Neural cell (in vitro differentiated cells): ENCODE measurements at regions not wholly inside any gene's neighbourhood (a gene's known extent, or its start where the extent isn't known, plus 50 kb on each side); places are given as distances from the start of the nearest gene placed in this dataset.

Experiments used
- H2AFZ ChIP-seq: fragments of 200-600, 300-800 bp; sonication (generic), shearing (Covaris generic); 2 replicates; pipeline ENCODE4 v1.6.0; 2014; ENCODE audit warnings: low read depth, mild to moderate bottlenecking, antibody characterized with exemption, low read length, moderate library complexity
- H3F3A ChIP-seq: fragments of 200-600 bp; shearing (Covaris generic); 2 replicates; pipeline ENCODE4 v1.6.1; 2016; ENCODE audit warnings: mild to moderate bottlenecking, moderate library complexity, mixed read lengths, antibody characterized with exemption, low read length; ENCODE audit not compliant: insufficient read depth, poor library complexity, severe bottlenecking
- H3K27ac ChIP-seq: fragments of 200-600, 300-800 bp; sonication (generic), shearing (Covaris generic); 2 replicates; pipeline ENCODE4 v1.5.1; 2014; ENCODE audit warnings: mild to moderate bottlenecking, low read length, moderate library complexity
- H3K27me3 ChIP-seq: fragments of 300-800, 200-600 bp; sonication (generic), shearing (Covaris generic); 2 replicates; pipeline ENCODE4 v1.6.0; 2014; ENCODE audit warnings: mild to moderate bottlenecking, low read depth, low read length, moderate library complexity; ENCODE audit not compliant: insufficient read depth
- H3K36me3 ChIP-seq: fragments of 300-800, 200-600 bp; sonication (generic), shearing (Covaris generic); 2 replicates; pipeline ENCODE4 v1.5.1; 2014; ENCODE audit warnings: mild to moderate bottlenecking, antibody characterized with exemption, low read length, moderate library complexity; ENCODE audit not compliant: insufficient read depth
- H3K4me2 ChIP-seq: fragments of 300-800, 200-600 bp; sonication (generic), shearing (Covaris generic); 2 replicates; pipeline ENCODE4 v1.6.0; 2014; ENCODE audit warnings: mild to moderate bottlenecking, low read length
- H3K4me3 ChIP-seq: fragments of 300-800, 200-600 bp; sonication (generic), shearing (Covaris generic); 2 replicates; pipeline ENCODE4 v1.5.1; 2014; ENCODE audit warnings: mild to moderate bottlenecking, low read length, moderate library complexity
- H3K79me2 ChIP-seq: fragments of 200-600 bp; shearing (Covaris generic); replicated peaks from 2 replicates; pipeline ENCODE4 v1.6.0; 2014; ENCODE audit warnings: mild to moderate bottlenecking, low read length, moderate library complexity; ENCODE audit not compliant: insufficient read depth
- H3K9ac ChIP-seq: fragments of 300-800, 200-600 bp; sonication (generic), shearing (Covaris generic); 2 replicates; pipeline ENCODE4 v1.6.1; 2016; ENCODE audit warnings: mild to moderate bottlenecking, low read length, mixed read lengths
- H3K9me2 ChIP-seq: fragments of 200-600 bp; shearing (Covaris generic); 2 replicates; pipeline ENCODE4 v1.6.1; 2016; ENCODE audit warnings: mild to moderate bottlenecking, low read length, mixed read lengths; ENCODE audit not compliant: insufficient read depth
- H3K9me3 ChIP-seq: fragments of 200-600, 300-800 bp; sonication (generic), shearing (Covaris generic); 2 replicates; pipeline ENCODE4 v1.6.1; 2016; ENCODE audit warnings: mild to moderate bottlenecking, mixed run types, low read length, moderate library complexity, mixed read lengths
- H4K20me1 ChIP-seq: fragments of 200-600 bp; shearing (Covaris generic); 2 replicates; pipeline ENCODE4 v1.6.1; 2016; ENCODE audit warnings: mild to moderate bottlenecking, mixed run types; ENCODE audit not compliant: insufficient read depth
- CTCF ChIP-seq: fragments of 450-650 bp; IDR thresholded peaks from 2 replicates; pipeline ENCODE4 v1.5.1; 2014; ENCODE audit warnings: antibody characterized with exemption, mild to moderate bottlenecking, moderate library complexity; ENCODE audit not compliant: poor library complexity, severe bottlenecking
- EP300 ChIP-seq: fragments of 450-650 bp; conservative IDR thresholded peaks from 2 replicates; pipeline ENCODE4 v1.6.1; 2014; ENCODE audit warnings: antibody characterized with exemption, mild to moderate bottlenecking, moderate library complexity; ENCODE audit not compliant: poor library complexity, severe bottlenecking
- EZH2 ChIP-seq: fragments of 200-600, 300-800 bp; shearing (Covaris generic), sonication (generic); IDR thresholded peaks from 2 replicates; pipeline ENCODE4 v1.6.1; 2014; ENCODE audit warnings: antibody characterized with exemption, low read length, borderline replicate concordance, mild to moderate bottlenecking; ENCODE audit not compliant: insufficient read depth, poor library complexity, severe bottlenecking
- MXI1 ChIP-seq: fragments of 450-650 bp; conservative IDR thresholded peaks from 2 replicates; pipeline ENCODE4 v1.6.1; 2014; ENCODE audit warnings: antibody characterized with exemption, mild to moderate bottlenecking; ENCODE audit not compliant: poor library complexity, severe bottlenecking
- POLR2AphosphoS5 ChIP-seq: IDR thresholded peaks from 2 replicates; pipeline ENCODE4 v1.6.1; 2012
- RAD21 ChIP-seq: fragments of 450-650 bp; conservative IDR thresholded peaks from 2 replicates; pipeline ENCODE4 v1.6.1; 2014; ENCODE audit warnings: antibody characterized with exemption, mild to moderate bottlenecking, moderate library complexity
- REST ChIP-seq: IDR thresholded peaks from 2 replicates; pipeline ENCODE4 v1.6.1; 2012; ENCODE audit warnings: borderline replicate concordance
- SMC3 ChIP-seq: fragments of 450-650 bp; conservative IDR thresholded peaks from 2 replicates; pipeline ENCODE4 v1.6.1; 2014; ENCODE audit warnings: antibody characterized with exemption, mild to moderate bottlenecking, moderate library complexity; ENCODE audit not compliant: poor library complexity
- TAF1 ChIP-seq: IDR thresholded peaks from 2 replicates; pipeline ENCODE4 v1.6.1; 2012; ENCODE audit warnings: low read depth

- Histone ChIP-seq H3K36me3 (no peaks in the 10 kb centered on the region), H3K9me2 (no peaks in the 10 kb centered on the region), H3K4me2 (peak overlapping the region; percentile 36), H3K79me2 (no peaks in the 10 kb centered on the region), H2AFZ (no peak overlapping the region), H3K27me3 (no peaks in the 10 kb centered on the region), H3K9ac (no peak overlapping the region), H3K27ac (no peak overlapping the region), H3F3A (no peaks in the 10 kb centered on the region), H3K9me3 (no peaks in the 10 kb centered on the region), H3K4me3 (peak overlapping the region; percentile 40), H4K20me1 (no peaks in the 10 kb centered on the region)
- TF ChIP-seq SMC3 (no peak), CTCF (no peak), MXI1 (no peak), RAD21 (no peak), POLR2AphosphoS5 (peak; percentile 75), EP300 (peak; percentile 85), REST (no peak), TAF1 (no peak), EZH2 (no peak)
Measured at GRCh38 chr4:128635955-128636560, 173.4 kb upstream of the JADE1 start.

- H3K9me2 ChIP-seq, result no peaks in the 10 kb centered on the region
- H3K27me3 ChIP-seq, result no peaks in the 10 kb centered on the region
- no peaks in the 10 kb centered on the region for H3K79me2 ChIP-seq
- no peak for TF ChIP-seq EP300
- TF ChIP-seq POLR2AphosphoS5, result no peak
- no peaks in the 10 kb centered on the region for H4K20me1 ChIP-seq
- no peaks in the 10 kb centered on the region for H3K36me3 ChIP-seq
- no peak overlapping the region for H2AFZ ChIP-seq
- peak overlapping the region; percentile 40 for H3K4me3 ChIP-seq
- no peak overlapping the region for H3K27ac ChIP-seq
- no peak overlapping the region for H3K4me2 ChIP-seq
- no peaks in the 10 kb centered on the region for H3K9me3 ChIP-seq
- no peak overlapping the region for H3K9ac ChIP-seq
- no peaks in the 10 kb centered on the region for H3F3A ChIP-seq
Measured at GRCh38 chr4:128635141-128635954, 174.2 kb upstream of the JADE1 start.
